Keratinocyte (primary cell): ENCODE measurements at regions not wholly inside any gene's neighbourhood (a gene's known extent, or its start where the extent isn't known, plus 50 kb on each side); places are given as distances from the start of the nearest gene placed in this dataset.

ENCODE experiments used
- EZH2 ChIP-seq: IDR thresholded peaks from one replicate; pipeline ENCODE4 v1.6.1; 2012; ENCODE audit warnings: inconsistent platforms, mild to moderate bottlenecking, low read length, moderate library complexity
- TF ChIP-seq, protein P1 (sequence below), 3 experiments: IDR thresholded peaks in 1 of 3; conservative IDR thresholded peaks in 1 of 3; optimal IDR thresholded peaks in 1 of 3; 2 replicates in 2 of 3; 3 replicates in 1 of 3; pipeline versions ENCODE3 to v1.5.1; 2011; ENCODE audit warnings: low read length in 3 of 3, mild to moderate bottlenecking in 3 of 3, moderate library complexity in 2 of 3, control low read depth in 1 of 3, inconsistent platforms in 1 of 3; ENCODE audit not compliant: insufficient read depth in 2 of 3; ENCODE audit errors: extremely low read depth in 1 of 3

DNA sequence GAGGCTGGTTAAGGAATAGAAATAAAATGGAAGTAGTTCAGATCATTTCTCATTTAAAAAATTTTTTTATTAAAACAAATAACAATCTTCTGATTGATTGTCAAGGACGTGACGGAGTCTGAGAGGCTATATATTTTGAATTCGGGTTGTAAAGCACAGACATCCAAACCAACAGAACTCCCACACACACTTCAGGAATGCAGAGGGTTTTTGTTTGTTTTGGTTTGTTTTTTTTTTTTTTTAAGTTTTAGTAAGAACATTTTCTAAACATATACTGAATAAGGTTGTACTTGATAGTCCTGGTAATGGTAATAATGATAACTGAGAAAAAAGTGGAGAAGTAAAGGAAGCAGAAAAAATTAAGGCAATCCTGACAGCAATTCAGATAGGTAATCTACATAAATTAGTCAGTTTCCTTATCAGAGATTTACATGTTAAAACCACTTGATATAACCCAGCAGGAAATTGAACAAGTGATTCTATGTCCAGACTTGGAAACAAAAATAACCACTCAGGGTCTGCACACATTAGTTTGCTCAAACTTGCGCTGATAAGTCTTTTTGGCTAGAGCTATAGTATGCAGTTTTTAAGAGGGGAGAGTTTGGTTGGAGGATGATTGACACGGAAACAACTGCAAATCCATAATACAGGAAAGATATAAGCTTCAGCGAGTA, 51.5 kb upstream of the CTAGE1 start:
- TF ChIP-seq, protein P1, sequence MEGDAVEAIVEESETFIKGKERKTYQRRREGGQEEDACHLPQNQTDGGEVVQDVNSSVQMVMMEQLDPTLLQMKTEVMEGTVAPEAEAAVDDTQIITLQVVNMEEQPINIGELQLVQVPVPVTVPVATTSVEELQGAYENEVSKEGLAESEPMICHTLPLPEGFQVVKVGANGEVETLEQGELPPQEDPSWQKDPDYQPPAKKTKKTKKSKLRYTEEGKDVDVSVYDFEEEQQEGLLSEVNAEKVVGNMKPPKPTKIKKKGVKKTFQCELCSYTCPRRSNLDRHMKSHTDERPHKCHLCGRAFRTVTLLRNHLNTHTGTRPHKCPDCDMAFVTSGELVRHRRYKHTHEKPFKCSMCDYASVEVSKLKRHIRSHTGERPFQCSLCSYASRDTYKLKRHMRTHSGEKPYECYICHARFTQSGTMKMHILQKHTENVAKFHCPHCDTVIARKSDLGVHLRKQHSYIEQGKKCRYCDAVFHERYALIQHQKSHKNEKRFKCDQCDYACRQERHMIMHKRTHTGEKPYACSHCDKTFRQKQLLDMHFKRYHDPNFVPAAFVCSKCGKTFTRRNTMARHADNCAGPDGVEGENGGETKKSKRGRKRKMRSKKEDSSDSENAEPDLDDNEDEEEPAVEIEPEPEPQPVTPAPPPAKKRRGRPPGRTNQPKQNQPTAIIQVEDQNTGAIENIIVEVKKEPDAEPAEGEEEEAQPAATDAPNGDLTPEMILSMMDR (optimal IDR thresholded peaks at IDR 0.05 in 1 of 3, IDR thresholded peaks at IDR 0.05 in 1 of 3, conservative IDR thresholded peaks at IDR 0.05 in 1 of 3; ENCODE audit: extremely low read depth in 1 of 3, insufficient read depth in 2 of 3, low read length in 3 of 3): no peak
- no peak for TF ChIP-seq EZH2
